ENCODE measurements at regions not wholly inside any gene's neighbourhood (a gene's known extent, or its start where the extent isn't known, plus 50 kb on each side); places are given as distances from the start of the nearest gene placed in this dataset.
"Not testable (repeated sequence)": the region's sequence is repeated elsewhere in the genome, so short reads cannot be mapped to it uniquely, and the experiment has no call there.

- Histone ChIP-seq H3K9me3 (ENCODE audit: control insufficient read depth, insufficient read depth, low read length) (no peaks in the 10 kb centered on the region), H3K4me1 (ENCODE audit: control insufficient read depth, insufficient read depth, low read length) (no peaks in the 10 kb centered on the region), H3K4me3 (ENCODE audit: low read length) (no peak overlapping the region), H3K27ac (ENCODE audit: low read length) (no peak overlapping the region), H3K36me3 (ENCODE audit: control insufficient read depth, insufficient read depth, low read length) (no peaks in the 10 kb centered on the region), H3K27me3 (ENCODE audit: control insufficient read depth, insufficient read depth, low read length) (no peaks in the 10 kb centered on the region; the same call in 1 of the 2 replicates)
- no CpG with 5 or more reads among the region's 9 CpGs for WGBS (ENCODE audit: insufficient coverage, insufficient read length)
- no peak for DNase-seq (ENCODE audit: low read depth, low spot score)
Measured at GRCh38 chr17:68097161-68097805, 61.7 kb downstream of the KPNA2 start.

- no CpG with 5 or more reads among the region's 29 CpGs for WGBS (ENCODE audit: insufficient coverage, insufficient read length)
- H3K27me3 ChIP-seq (ENCODE audit: control insufficient read depth, insufficient read depth, low read length); H3K9me3 ChIP-seq (ENCODE audit: control insufficient read depth, insufficient read depth, low read length); H3K36me3 ChIP-seq (ENCODE audit: control insufficient read depth, insufficient read depth, low read length); DNase-seq (ENCODE audit: low read depth, low spot score); H3K27ac ChIP-seq (ENCODE audit: low read length); H3K4me3 ChIP-seq (ENCODE audit: low read length); H3K4me1 ChIP-seq (ENCODE audit: control insufficient read depth, insufficient read depth, low read length): not testable (repeated sequence)
Measured at GRCh38 chr17:68099341-68099753, 63.8 kb downstream of the KPNA2 start.

- Histone ChIP-seq H3K9me3 (ENCODE audit: control insufficient read depth, insufficient read depth, low read length) (no peaks in the 10 kb centered on the region), H3K27ac (ENCODE audit: low read length) (no peak overlapping the region), H3K27me3 (ENCODE audit: control insufficient read depth, insufficient read depth, low read length) (no peaks in the 10 kb centered on the region; the same call in 1 of the 2 replicates), H3K4me1 (ENCODE audit: control insufficient read depth, insufficient read depth, low read length) (no peaks in the 10 kb centered on the region), H3K4me3 (ENCODE audit: low read length) (no peak overlapping the region), H3K36me3 (ENCODE audit: control insufficient read depth, insufficient read depth, low read length) (no peaks in the 10 kb centered on the region)
- WGBS (ENCODE audit: insufficient coverage, insufficient read length): no CpG with 5 or more reads among the region's 17 CpGs
- no peak for DNase-seq (ENCODE audit: low read depth, low spot score)
Measured at GRCh38 chr17:68100000-68100641, 64.6 kb downstream of the KPNA2 start.

- Histone ChIP-seq H3K27ac (ENCODE audit: low read length) (no peak overlapping the region), H3K36me3 (ENCODE audit: control insufficient read depth, insufficient read depth, low read length) (no peaks in the 10 kb centered on the region), H3K4me3 (ENCODE audit: low read length) (peak overlapping the region; percentile 44; the same call in 1 of the 2 replicates), H3K4me1 (ENCODE audit: control insufficient read depth, insufficient read depth, low read length) (no peaks in the 10 kb centered on the region), H3K9me3 (ENCODE audit: control insufficient read depth, insufficient read depth, low read length) (no peaks in the 10 kb centered on the region), H3K27me3 (ENCODE audit: control insufficient read depth, insufficient read depth, low read length) (no peaks in the 10 kb centered on the region; the same call in 1 of the 2 replicates)
- peak; percentile 82 for DNase-seq (ENCODE audit: low read depth, low spot score)
- WGBS (ENCODE audit: insufficient coverage, insufficient read length): no CpG with 5 or more reads among the region's 88 CpGs
Measured at GRCh38 chr17:68101075-68101986, 65.8 kb downstream of the KPNA2 start.

DNA sequence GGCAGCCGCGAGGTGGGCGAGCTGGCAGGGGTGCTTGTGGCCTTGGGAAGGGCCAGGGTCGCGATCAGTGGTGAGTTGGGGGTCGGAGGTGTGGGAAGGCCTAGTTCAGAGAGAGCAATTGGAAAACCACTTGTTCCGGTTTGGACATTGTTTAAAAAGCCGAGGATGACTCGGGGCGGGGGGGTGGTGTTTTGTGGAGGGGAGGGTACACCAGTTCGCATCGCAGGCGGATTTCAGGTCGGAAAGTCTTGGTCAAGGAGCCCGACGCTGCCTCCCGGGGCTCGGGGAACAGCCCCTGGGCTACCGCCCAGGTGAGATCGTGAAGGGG is 66.4 kb downstream of the KPNA2 start:
- Histone ChIP-seq H3K4me1 (ENCODE audit: control insufficient read depth, insufficient read depth, low read length) (no peaks in the 10 kb centered on the region), H3K27ac (ENCODE audit: low read length) (no peak overlapping the region)
- DNase-seq (ENCODE audit: low read depth, low spot score): no peak

DNA sequence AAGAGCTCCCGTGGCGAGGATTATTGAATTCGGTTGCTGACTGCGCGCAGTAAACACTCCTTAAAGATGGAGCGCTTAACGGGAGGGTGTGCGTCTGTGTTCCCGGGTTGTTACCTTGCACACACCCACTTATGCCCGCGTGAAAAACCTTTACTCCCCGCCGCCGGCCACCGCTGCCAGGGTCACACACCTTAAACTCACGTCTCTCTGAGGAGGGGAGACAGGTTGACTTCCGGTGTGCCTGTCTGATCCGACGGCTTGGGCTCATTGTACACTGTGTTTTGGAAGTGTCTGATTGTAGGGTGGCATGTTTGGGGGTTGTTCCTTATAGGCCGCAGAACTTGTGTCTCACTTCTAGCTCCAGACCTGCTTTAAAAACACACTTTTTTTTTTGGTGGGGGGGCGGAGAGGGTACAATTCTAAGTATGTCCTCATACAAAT is 66.8 kb downstream of the KPNA2 start:
- H3K27ac ChIP-seq (ENCODE audit: low read length): no peak overlapping the region
- DNase-seq (ENCODE audit: low read depth, low spot score): no peak
- no peaks in the 10 kb centered on the region for H3K9me3 ChIP-seq (ENCODE audit: control insufficient read depth, insufficient read depth, low read length)
- H3K27me3 ChIP-seq (ENCODE audit: control insufficient read depth, insufficient read depth, low read length): no peaks in the 10 kb centered on the region; the same call in 1 of the 2 replicates
- WGBS (ENCODE audit: insufficient coverage, insufficient read length): no CpG with 5 or more reads among the region's 21 CpGs
- no peaks in the 10 kb centered on the region for H3K4me1 ChIP-seq (ENCODE audit: control insufficient read depth, insufficient read depth, low read length)
- peak overlapping the region; percentile 44; the same call in 1 of the 2 replicates for H3K4me3 ChIP-seq (ENCODE audit: low read length)
- H3K36me3 ChIP-seq (ENCODE audit: control insufficient read depth, insufficient read depth, low read length): no peaks in the 10 kb centered on the region

More for the DNA sequence above, 66.4 kb downstream of the KPNA2 start:
- H3K27me3 ChIP-seq (ENCODE audit: control insufficient read depth, insufficient read depth, low read length): no peaks in the 10 kb centered on the region; the same call in 1 of the 2 replicates
- H3K9me3 ChIP-seq (ENCODE audit: control insufficient read depth, insufficient read depth, low read length): no peaks in the 10 kb centered on the region
- H3K4me3 ChIP-seq (ENCODE audit: low read length): peak overlapping the region; percentile 44; the same call in 1 of the 2 replicates
- H3K36me3 ChIP-seq (ENCODE audit: control insufficient read depth, insufficient read depth, low read length): no peaks in the 10 kb centered on the region
- WGBS (ENCODE audit: insufficient coverage, insufficient read length): no CpG with 5 or more reads among the region's 20 CpGs

- no peak overlapping the region for H3K4me3 ChIP-seq (ENCODE audit: low read length)
- no peaks in the 10 kb centered on the region for H3K4me1 ChIP-seq (ENCODE audit: control insufficient read depth, insufficient read depth, low read length)
- DNase-seq (ENCODE audit: low read depth, low spot score): no peak
- no peak overlapping the region for H3K27ac ChIP-seq (ENCODE audit: low read length)
- H3K9me3 ChIP-seq (ENCODE audit: control insufficient read depth, insufficient read depth, low read length): no peaks in the 10 kb centered on the region
- H3K27me3 ChIP-seq (ENCODE audit: control insufficient read depth, insufficient read depth, low read length): no peaks in the 10 kb centered on the region; the same call in 1 of the 2 replicates
- no peaks in the 10 kb centered on the region for H3K36me3 ChIP-seq (ENCODE audit: control insufficient read depth, insufficient read depth, low read length)
Measured at GRCh38 chr17:68103148-68103547, 67.6 kb downstream of the KPNA2 start.

DNA sequence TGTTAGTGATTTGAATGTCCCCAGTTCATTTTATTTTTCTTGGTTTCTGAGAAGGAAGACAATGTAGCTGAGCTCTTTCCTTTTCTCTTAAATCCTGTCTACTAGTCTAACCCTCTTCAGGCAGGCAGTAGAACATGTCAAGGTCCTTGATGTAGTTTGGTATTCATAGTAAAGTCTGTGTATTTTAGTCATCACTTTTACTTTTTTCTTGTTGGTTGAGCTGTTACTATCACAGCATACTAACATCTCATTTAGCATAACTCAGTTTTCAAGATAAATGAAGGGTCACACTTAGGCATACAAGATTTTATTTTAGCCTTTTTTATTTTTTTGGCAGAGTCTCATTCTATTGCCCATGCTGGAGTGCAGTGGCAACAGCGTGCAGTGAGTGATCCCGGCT is 70.5 kb downstream of the KPNA2 start:
- no CpG with 5 or more reads among the region's 2 CpGs for WGBS (ENCODE audit: insufficient coverage, insufficient read length)
- Histone ChIP-seq H3K27ac (ENCODE audit: low read length) (no peak overlapping the region), H3K27me3 (ENCODE audit: control insufficient read depth, insufficient read depth, low read length) (no peaks in the 10 kb centered on the region), H3K4me3 (ENCODE audit: low read length) (no peak overlapping the region), H3K36me3 (ENCODE audit: control insufficient read depth, insufficient read depth, low read length) (no peaks in the 10 kb centered on the region), H3K9me3 (ENCODE audit: control insufficient read depth, insufficient read depth, low read length) (no peaks in the 10 kb centered on the region), H3K4me1 (ENCODE audit: control insufficient read depth, insufficient read depth, low read length) (no peaks in the 10 kb centered on the region)
- no peak for DNase-seq (ENCODE audit: low read depth, low spot score)

- no peak overlapping the region for H3K27ac ChIP-seq (ENCODE audit: low read length)
- H3K36me3 ChIP-seq (ENCODE audit: control insufficient read depth, insufficient read depth, low read length): no peaks in the 10 kb centered on the region
- H3K27me3 ChIP-seq (ENCODE audit: control insufficient read depth, insufficient read depth, low read length): no peaks in the 10 kb centered on the region
- no peak overlapping the region for H3K4me3 ChIP-seq (ENCODE audit: low read length)
- H3K9me3 ChIP-seq (ENCODE audit: control insufficient read depth, insufficient read depth, low read length): no peaks in the 10 kb centered on the region
- DNase-seq (ENCODE audit: low read depth, low spot score): no peak
- H3K4me1 ChIP-seq (ENCODE audit: control insufficient read depth, insufficient read depth, low read length): no peaks in the 10 kb centered on the region
- WGBS (ENCODE audit: insufficient coverage, insufficient read length): no CpG with 5 or more reads among the region's 4 CpGs
Measured at GRCh38 chr17:68107373-68107772, 71.8 kb downstream of the KPNA2 start.

DNA sequence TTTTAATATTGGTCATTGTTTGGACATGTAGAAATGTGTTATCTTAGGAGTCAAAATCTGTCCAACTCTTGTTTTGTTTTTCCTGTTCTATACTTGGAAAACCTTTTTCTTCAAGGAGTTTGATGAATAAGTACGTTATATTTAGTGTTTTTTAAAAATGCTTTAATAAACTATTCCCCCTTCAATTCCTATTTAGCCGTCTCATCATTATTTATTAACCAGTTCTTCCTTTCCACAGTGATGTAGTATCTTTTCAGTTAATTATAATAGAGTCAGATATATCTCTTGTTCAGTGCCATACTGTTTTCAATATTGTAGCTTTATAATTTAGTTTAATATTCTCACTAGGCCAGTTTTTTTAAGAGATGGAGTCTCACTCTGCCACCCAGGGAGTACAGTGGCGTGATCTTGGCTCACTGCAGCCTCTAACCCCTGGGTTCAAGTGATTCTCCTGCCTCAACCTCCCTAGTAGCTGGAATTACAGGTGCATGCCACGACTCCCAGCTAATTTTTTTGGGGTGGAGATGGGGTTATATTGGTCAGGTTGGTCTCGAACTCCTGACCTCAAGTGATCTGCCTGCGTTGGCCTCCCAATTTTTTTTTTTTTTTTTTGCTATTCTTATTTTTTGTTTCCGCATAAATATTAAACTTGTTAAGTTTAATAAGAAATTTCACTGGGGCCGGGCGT is 72.9 kb downstream of the KPNA2 start:
- no peak overlapping the region for H3K4me3 ChIP-seq (ENCODE audit: low read length)
- H3K4me1 ChIP-seq (ENCODE audit: control insufficient read depth, insufficient read depth, low read length): no peaks in the 10 kb centered on the region
- H3K27ac ChIP-seq (ENCODE audit: low read length): no peak overlapping the region
- no CpG with 5 or more reads among the region's 9 CpGs for WGBS (ENCODE audit: insufficient coverage, insufficient read length)
- H3K36me3 ChIP-seq (ENCODE audit: control insufficient read depth, insufficient read depth, low read length): no peaks in the 10 kb centered on the region
- H3K27me3 ChIP-seq (ENCODE audit: control insufficient read depth, insufficient read depth, low read length): no peaks in the 10 kb centered on the region
- no peaks in the 10 kb centered on the region for H3K9me3 ChIP-seq (ENCODE audit: control insufficient read depth, insufficient read depth, low read length)
- no peak for DNase-seq (ENCODE audit: low read depth, low spot score)

Data from iPS DF 6.9 (cell line).